HFFc6 (cell line): ENCODE measurements at regions not wholly inside any gene's neighbourhood (a gene's known extent, or its start where the extent isn't known, plus 50 kb on each side); places are given as distances from the start of the nearest gene placed in this dataset.

Experiments
- DNase-seq: peaks from one replicate; pipeline ENCODE4 v3.0.0-alpha.2; 2018
- H3K27ac Mint-ChIP-seq: 2 replicates; pipeline ENCODE4 v1.8.0; 2020; ENCODE audit warnings: mild to moderate bottlenecking, mixed read lengths
- H3K27me3 Mint-ChIP-seq: 2 replicates; pipeline ENCODE4 v1.8.0; 2021; ENCODE audit warnings: mild to moderate bottlenecking, moderate library complexity, mixed read lengths; ENCODE audit not compliant: insufficient read depth
- H3K36me3 Mint-ChIP-seq: 2 replicates; pipeline ENCODE4 v1.8.0; 2021; ENCODE audit warnings: low read depth, mixed read lengths
- H3K4me1 Mint-ChIP-seq: 2 replicates; pipeline ENCODE4 v1.8.0; 2020; ENCODE audit warnings: low read depth, mixed read lengths
- H3K4me3 Mint-ChIP-seq: 2 replicates; pipeline ENCODE4 v1.8.0; 2020; ENCODE audit warnings: mild to moderate bottlenecking, moderate library complexity, mixed read lengths
- H3K9me3 Mint-ChIP-seq: 2 replicates; pipeline ENCODE4 v1.8.0; 2020; ENCODE audit warnings: mild to moderate bottlenecking, mixed read lengths
- TF ChIP-seq, protein P1 (sequence below): fragments of 200-600 bp; sonication (generic); IDR thresholded peaks from 2 replicates; pipeline ENCODE4 v1.5.0; 2021; ENCODE audit warnings: antibody characterized with exemption, mild to moderate bottlenecking

DNA sequence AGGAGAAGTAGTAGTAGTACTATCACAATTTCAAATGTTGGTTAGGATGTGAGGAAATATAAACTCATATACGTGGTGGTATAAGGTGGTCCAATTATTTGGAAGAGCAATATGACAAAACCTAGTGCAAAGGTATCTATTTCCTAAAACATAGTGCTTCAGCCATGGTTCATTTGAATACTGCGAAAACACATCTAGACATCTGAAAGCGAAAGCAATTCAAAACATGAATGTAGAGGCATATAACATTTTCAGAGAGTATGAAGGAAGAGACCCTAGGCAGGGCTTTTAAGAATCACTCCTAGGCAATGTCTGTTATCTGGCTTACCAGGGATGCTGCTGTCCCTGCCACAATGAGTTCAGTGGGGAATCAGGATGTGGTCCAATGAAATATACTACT lies 1085.8 kb downstream of the TDRD15 start:
- no peaks in the 10 kb centered on the region; the same call in 1 of the 2 replicates for H3K27me3 Mint-ChIP-seq
- H3K9me3 Mint-ChIP-seq: peaks cover 56% of the 10 kb centered on the region
- no peaks in the 10 kb centered on the region for H3K4me1 Mint-ChIP-seq
- DNase-seq: no peak
- no peak overlapping the region for H3K4me3 Mint-ChIP-seq
- TF ChIP-seq, protein P1, sequence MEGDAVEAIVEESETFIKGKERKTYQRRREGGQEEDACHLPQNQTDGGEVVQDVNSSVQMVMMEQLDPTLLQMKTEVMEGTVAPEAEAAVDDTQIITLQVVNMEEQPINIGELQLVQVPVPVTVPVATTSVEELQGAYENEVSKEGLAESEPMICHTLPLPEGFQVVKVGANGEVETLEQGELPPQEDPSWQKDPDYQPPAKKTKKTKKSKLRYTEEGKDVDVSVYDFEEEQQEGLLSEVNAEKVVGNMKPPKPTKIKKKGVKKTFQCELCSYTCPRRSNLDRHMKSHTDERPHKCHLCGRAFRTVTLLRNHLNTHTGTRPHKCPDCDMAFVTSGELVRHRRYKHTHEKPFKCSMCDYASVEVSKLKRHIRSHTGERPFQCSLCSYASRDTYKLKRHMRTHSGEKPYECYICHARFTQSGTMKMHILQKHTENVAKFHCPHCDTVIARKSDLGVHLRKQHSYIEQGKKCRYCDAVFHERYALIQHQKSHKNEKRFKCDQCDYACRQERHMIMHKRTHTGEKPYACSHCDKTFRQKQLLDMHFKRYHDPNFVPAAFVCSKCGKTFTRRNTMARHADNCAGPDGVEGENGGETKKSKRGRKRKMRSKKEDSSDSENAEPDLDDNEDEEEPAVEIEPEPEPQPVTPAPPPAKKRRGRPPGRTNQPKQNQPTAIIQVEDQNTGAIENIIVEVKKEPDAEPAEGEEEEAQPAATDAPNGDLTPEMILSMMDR: no peak
- H3K27ac Mint-ChIP-seq: no peak overlapping the region
- H3K36me3 Mint-ChIP-seq: no peaks in the 10 kb centered on the region

GRCh38 chr2:22213237-22213636 lies 1089.5 kb downstream of the TDRD15 start:
- TF ChIP-seq, protein P1: no peak
- no peak for DNase-seq
- no peak overlapping the region for H3K27ac Mint-ChIP-seq
- no peaks in the 10 kb centered on the region; the same call in 1 of the 2 replicates for H3K27me3 Mint-ChIP-seq
- H3K4me3 Mint-ChIP-seq: no peak overlapping the region
- H3K4me1 Mint-ChIP-seq: no peaks in the 10 kb centered on the region
- H3K9me3 Mint-ChIP-seq: peaks cover 55% of the 10 kb centered on the region
- H3K36me3 Mint-ChIP-seq: 0 out of 2 replicates have a peak, but pooled peaks cover 4% of the 10 kb centered on the region

GRCh38 chr2:22215517-22215916 lies 1091.7 kb downstream of the TDRD15 start:
- Mint-ChIP-seq H3K4me3 (no peak overlapping the region), H3K27ac (no peak overlapping the region), H3K27me3 (no peaks in the 10 kb centered on the region; the same call in 1 of the 2 replicates), H3K36me3 (0 out of 2 replicates have a peak, but pooled peaks cover 5% of the 10 kb centered on the region), H3K9me3 (peaks cover 47% of the 10 kb centered on the region), H3K4me1 (no peaks in the 10 kb centered on the region)
- no peak for DNase-seq
- TF ChIP-seq, protein P1: no peak

DNA sequence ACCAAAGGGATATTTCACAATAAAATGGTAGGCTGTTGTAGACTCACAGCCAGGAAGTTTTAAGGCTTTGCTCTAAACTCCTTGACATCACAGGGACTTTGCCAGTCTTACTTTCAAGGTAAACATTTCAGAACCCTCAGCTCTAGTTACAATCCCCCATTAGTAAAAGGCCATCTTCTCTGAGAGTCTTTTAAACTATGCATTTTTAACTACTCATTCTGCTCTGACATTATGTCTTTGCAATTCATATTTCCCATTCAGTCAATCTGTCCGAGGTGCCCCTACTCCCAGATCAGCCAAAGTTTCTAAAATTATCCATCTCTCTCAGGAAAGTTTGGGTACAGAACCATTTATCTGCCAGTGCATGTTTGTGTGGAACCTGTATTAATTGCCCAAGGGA lies 1094.1 kb downstream of the TDRD15 start:
- Mint-ChIP-seq H3K36me3 (0 out of 2 replicates have a peak, but pooled peaks cover 5% of the 10 kb centered on the region), H3K27ac (no peak overlapping the region), H3K4me1 (no peaks in the 10 kb centered on the region), H3K27me3 (no peaks in the 10 kb centered on the region; the same call in 1 of the 2 replicates), H3K9me3 (peaks cover 62% of the 10 kb centered on the region), H3K4me3 (no peak overlapping the region)
- DNase-seq: no peak
- TF ChIP-seq, protein P1: no peak

DNA sequence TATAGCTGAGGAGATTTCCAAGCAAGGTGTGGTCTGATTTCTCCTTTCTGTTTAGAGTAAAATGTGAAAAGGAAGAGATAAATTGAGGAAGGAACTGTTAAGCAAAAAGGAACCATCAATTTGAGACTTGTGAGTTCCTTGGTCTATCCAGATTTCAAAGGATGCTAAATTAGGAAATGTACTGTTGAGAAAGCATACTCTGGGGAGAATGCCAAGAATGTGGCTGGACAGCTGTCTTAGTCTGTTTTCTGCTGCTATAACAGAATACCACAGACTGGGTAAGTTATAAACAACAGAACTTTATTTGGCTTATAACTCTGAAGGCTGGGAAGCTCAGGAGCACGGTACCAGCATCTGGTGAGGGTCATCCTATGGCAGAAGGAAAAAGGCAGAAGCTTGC lies 1097.2 kb downstream of the TDRD15 start:
- H3K9me3 Mint-ChIP-seq: peaks cover 56% of the 10 kb centered on the region
- DNase-seq: no peak
- H3K4me3 Mint-ChIP-seq: no peak overlapping the region
- TF ChIP-seq, protein P1: no peak
- H3K27ac Mint-ChIP-seq: no peak overlapping the region
- H3K27me3 Mint-ChIP-seq: no peaks in the 10 kb centered on the region
- H3K36me3 Mint-ChIP-seq: 0 out of 2 replicates have a peak, but pooled peaks cover 5% of the 10 kb centered on the region
- H3K4me1 Mint-ChIP-seq: no peaks in the 10 kb centered on the region

DNA sequence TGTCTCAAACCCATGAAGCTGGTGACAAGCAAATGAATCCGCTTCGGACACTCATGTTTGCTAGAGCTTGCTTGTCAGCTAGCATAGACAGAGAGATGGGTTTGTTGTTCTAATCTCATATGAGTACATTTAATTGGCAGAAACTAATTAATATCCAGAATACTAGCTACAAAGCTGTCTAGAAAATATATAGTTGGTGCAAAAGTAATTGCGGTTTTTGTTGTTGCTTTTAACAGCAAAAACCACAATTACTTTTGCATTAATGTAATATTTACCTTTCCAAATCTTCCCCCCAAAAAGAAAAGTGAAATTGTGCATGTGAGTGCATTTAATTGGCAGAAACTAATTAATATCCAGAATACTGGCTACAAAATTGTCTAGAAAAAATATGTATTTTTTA lies 1115.2 kb downstream of the TDRD15 start:
- DNase-seq: no peak
- Mint-ChIP-seq H3K36me3 (no peaks in the 10 kb centered on the region), H3K27me3 (no peaks in the 10 kb centered on the region; the same call in 1 of the 2 replicates), H3K9me3 (peaks cover 30% of the 10 kb centered on the region), H3K4me1 (no peaks in the 10 kb centered on the region), H3K27ac (no peak overlapping the region), H3K4me3 (no peak overlapping the region)
- TF ChIP-seq, protein P1: no peak
